NT2/D1 (cell line): ENCODE measurements at regions not wholly inside any gene's neighbourhood (a gene's known extent, or its start where the extent isn't known, plus 50 kb on each side); places are given as distances from the start of the nearest gene placed in this dataset.

Experiments
- SUZ12 ChIP-seq: IDR thresholded peaks from 2 replicates; pipeline ENCODE4 v1.6.1; 2011; ENCODE audit not compliant: insufficient read length, insufficient read depth; ENCODE audit errors: extremely low read depth
- YY1 ChIP-seq: IDR thresholded peaks from 2 replicates; pipeline ENCODE4 v1.6.1; 2011; ENCODE audit not compliant: insufficient read length, insufficient read depth
- ZNF274 ChIP-seq: IDR thresholded peaks from 2 replicates; pipeline ENCODE4 v1.6.1; 2011; ENCODE audit warnings: mild to moderate bottlenecking, low read depth, low read length

GRCh38 chr20:12737900-12738299 is 270.9 kb upstream of the SPTLC3 start:
- TF ChIP-seq SUZ12, result no peak
- TF ChIP-seq ZNF274, result no peak
- no peak for TF ChIP-seq YY1
